Tibial nerve (tissue), 4 donors: ENCODE measurements at regions not wholly inside any gene's neighbourhood (a gene's known extent, or its start where the extent isn't known, plus 50 kb on each side); places are given as distances from the start of the nearest gene placed in this dataset.

ENCODE experiments used
- DNase-seq, 2 donors: peaks; one replicate each; pipeline ENCODE4 v3.0.0-alpha.2; 2019; ENCODE audit warnings: low spot score in 2 of 2
- H3K27ac ChIP-seq, 4 donors: fragments of 200-600 bp; sonication (generic) in 3 of 4; one replicate each; pipeline ENCODE4 v1.5.1; 2017 to 2019; ENCODE audit warnings: mild to moderate bottlenecking in 1 of 4
- H3K27me3 ChIP-seq, 2 donors: fragments of 200-600 bp; sonication (generic) in 1 of 2; one replicate each; pipeline versions ENCODE4 v1.5.1 to v1.6.0; 2017 to 2019
- H3K36me3 ChIP-seq, 3 donors: fragments of 200-600 bp; sonication (generic); one replicate each; pipeline ENCODE4 v1.5.1; 2018 to 2019
- H3K4me1 ChIP-seq, 4 donors: fragments of 200-600 bp; sonication (generic) in 3 of 4; one replicate each; pipeline ENCODE4 v1.5.1; 2017 to 2019
- H3K4me3 ChIP-seq, 4 donors: fragments of 200-600 bp; sonication (generic) in 3 of 4; one replicate each; pipeline ENCODE4 v1.5.1; 2017 to 2019; ENCODE audit warnings: mild to moderate bottlenecking in 1 of 4, moderate library complexity in 1 of 4
- H3K9me3 ChIP-seq, 4 donors: fragments of 200-600 bp; sonication (generic) in 3 of 4; one replicate each; pipeline ENCODE4 v1.5.1; 2017 to 2019
- CTCF ChIP-seq, 5 experiments: fragments of 200-600 bp in 3 of 5; fragments of 450-650 bp in 2 of 5; sonication (generic) in 3 of 5; IDR thresholded peaks; one replicate each; pipeline ENCODE4 v1.5.1; 2016 to 2019; ENCODE audit warnings: antibody characterized with exemption in 5 of 5, mild to moderate bottlenecking in 3 of 5, moderate library complexity in 2 of 5
- EP300 ChIP-seq, 2 donors: sonication (generic); formaldehyde crosslinking; IDR thresholded peaks; one replicate each; pipeline ENCODE4 v1.6.1; 2017; ENCODE audit warnings: antibody characterized with exemption in 2 of 2, mild to moderate bottlenecking in 1 of 2
- POLR2A ChIP-seq, 2 donors: fragments of 450-650 bp; IDR thresholded peaks; one replicate each; pipeline ENCODE4 v1.6.1; 2017; ENCODE audit warnings: antibody characterized with exemption in 2 of 2, mild to moderate bottlenecking in 2 of 2, moderate library complexity in 2 of 2
- WGBS, 2 donors: methylation state at CpG; one replicate each; pipeline ENCODE4 v1.1.5; 2018; 5-methylcytosine and 5-hydroxymethylcytosine counted together

GRCh38 chr14:28151926-28152325 is 614.7 kb upstream of the FOXG1 start:
- H3K9me3 ChIP-seq = peaks cover 0 to 5% (median 0%) of the 10 kb centered on the region in 4 donors
- no peaks in the 10 kb centered on the region for H3K36me3 ChIP-seq
- TF ChIP-seq POLR2A (IDR thresholded peaks at IDR 0.05) = no peak
- no peak for TF ChIP-seq CTCF (IDR thresholded peaks at IDR 0.05)
- no peak for TF ChIP-seq EP300 (IDR thresholded peaks at IDR 0.05)
- no peak for DNase-seq
- WGBS, 2 donors = 80 to 81% methylated on average over 3 of the region's 3 CpGs
- H3K27ac ChIP-seq = no peak overlapping the region
- H3K4me3 ChIP-seq = no peak overlapping the region
- no peaks in the 10 kb centered on the region for H3K4me1 ChIP-seq
- no peaks in the 10 kb centered on the region for H3K27me3 ChIP-seq

GRCh38 chr14:28152453-28153044 is 614.0 kb upstream of the FOXG1 start:
- no peaks in the 10 kb centered on the region for H3K36me3 ChIP-seq
- WGBS, 2 donors = 76 to 80% methylated on average over 4 of the region's 4 CpGs
- TF ChIP-seq EP300 (IDR thresholded peaks at IDR 0.05) (no peak), CTCF (IDR thresholded peaks at IDR 0.05) (no peak), POLR2A (IDR thresholded peaks at IDR 0.05) (no peak)
- no peaks in the 10 kb centered on the region for H3K4me1 ChIP-seq
- no peak for DNase-seq
- no peaks in the 10 kb centered on the region for H3K27me3 ChIP-seq
- H3K4me3 ChIP-seq = no peak overlapping the region
- H3K27ac ChIP-seq = no peak overlapping the region
- peaks cover 0 to 1% (median 0%) of the 10 kb centered on the region in 4 donors for H3K9me3 ChIP-seq

- WGBS, 2 donors = 76% methylated on average over 14 of the region's 14 CpGs
- DNase-seq = no peak
- Histone ChIP-seq H3K27ac (no peak overlapping the region), H3K27me3 (no peaks in the 10 kb centered on the region), H3K36me3 (no peaks in the 10 kb centered on the region), H3K4me3 (no peak overlapping the region), H3K4me1 (no peaks in the 10 kb centered on the region), H3K9me3 (no peaks in the 10 kb centered on the region)
- no peak for TF ChIP-seq EP300 (IDR thresholded peaks at IDR 0.05)
- no peak for TF ChIP-seq CTCF (IDR thresholded peaks at IDR 0.05)
- TF ChIP-seq POLR2A (IDR thresholded peaks at IDR 0.05) = no peak
Observed at GRCh38 chr14:28157289-28157869, 609.2 kb upstream of the FOXG1 start.

GRCh38 chr14:28157887-28158791 is 608.4 kb upstream of the FOXG1 start:
- H3K36me3 ChIP-seq = no peaks in the 10 kb centered on the region
- no peaks in the 10 kb centered on the region for H3K4me1 ChIP-seq
- WGBS, 2 donors = 89 to 90% methylated on average over 22 to 24 of the region's 26 CpGs
- DNase-seq = no peak
- H3K9me3 ChIP-seq = no peaks in the 10 kb centered on the region
- no peak overlapping the region for H3K27ac ChIP-seq
- no peak overlapping the region for H3K4me3 ChIP-seq
- TF ChIP-seq CTCF (IDR thresholded peaks at IDR 0.05) = no peak
- TF ChIP-seq POLR2A (IDR thresholded peaks at IDR 0.05) = no peak
- no peak for TF ChIP-seq EP300 (IDR thresholded peaks at IDR 0.05)
- H3K27me3 ChIP-seq = no peaks in the 10 kb centered on the region

- Histone ChIP-seq H3K4me1 (no peaks in the 10 kb centered on the region), H3K27ac (no peak overlapping the region), H3K36me3 (no peaks in the 10 kb centered on the region), H3K4me3 (no peak overlapping the region), H3K9me3 (no peaks in the 10 kb centered on the region), H3K27me3 (no peaks in the 10 kb centered on the region)
- TF ChIP-seq POLR2A (IDR thresholded peaks at IDR 0.05) = no peak
- TF ChIP-seq CTCF (IDR thresholded peaks at IDR 0.05) = no peak
- TF ChIP-seq EP300 (IDR thresholded peaks at IDR 0.05) = no peak
- WGBS, 2 donors = 83 to 87% methylated on average over 2 of the region's 2 CpGs
- no peak for DNase-seq
Observed at GRCh38 chr14:28161040-28161439, 605.5 kb upstream of the FOXG1 start.
